ENCODE measurements at regions not wholly inside any gene's neighbourhood (a gene's known extent, or its start where the extent isn't known, plus 50 kb on each side); places are given as distances from the start of the nearest gene placed in this dataset.

DNA sequence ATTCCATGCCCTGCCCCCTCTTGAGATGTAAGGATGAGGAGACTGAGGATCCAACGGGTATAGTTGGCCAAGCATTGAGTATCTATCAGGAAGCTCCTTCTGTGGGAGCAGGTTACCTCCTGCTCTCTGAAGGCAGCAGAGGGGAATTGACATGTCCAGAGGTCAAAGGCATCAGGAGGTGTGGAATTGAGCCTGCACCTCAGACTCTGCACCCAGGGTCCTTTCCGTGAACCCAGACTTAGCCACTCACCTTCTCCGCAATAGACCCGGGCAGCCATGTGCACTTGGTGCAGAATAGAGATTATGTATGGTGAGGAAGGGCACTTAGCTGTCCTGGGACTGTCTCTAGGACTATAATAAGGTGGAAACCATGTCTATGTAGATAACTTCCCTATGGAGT lies 399.0 kb upstream of the TPM1 start:
- TF ChIP-seq, protein P1, sequence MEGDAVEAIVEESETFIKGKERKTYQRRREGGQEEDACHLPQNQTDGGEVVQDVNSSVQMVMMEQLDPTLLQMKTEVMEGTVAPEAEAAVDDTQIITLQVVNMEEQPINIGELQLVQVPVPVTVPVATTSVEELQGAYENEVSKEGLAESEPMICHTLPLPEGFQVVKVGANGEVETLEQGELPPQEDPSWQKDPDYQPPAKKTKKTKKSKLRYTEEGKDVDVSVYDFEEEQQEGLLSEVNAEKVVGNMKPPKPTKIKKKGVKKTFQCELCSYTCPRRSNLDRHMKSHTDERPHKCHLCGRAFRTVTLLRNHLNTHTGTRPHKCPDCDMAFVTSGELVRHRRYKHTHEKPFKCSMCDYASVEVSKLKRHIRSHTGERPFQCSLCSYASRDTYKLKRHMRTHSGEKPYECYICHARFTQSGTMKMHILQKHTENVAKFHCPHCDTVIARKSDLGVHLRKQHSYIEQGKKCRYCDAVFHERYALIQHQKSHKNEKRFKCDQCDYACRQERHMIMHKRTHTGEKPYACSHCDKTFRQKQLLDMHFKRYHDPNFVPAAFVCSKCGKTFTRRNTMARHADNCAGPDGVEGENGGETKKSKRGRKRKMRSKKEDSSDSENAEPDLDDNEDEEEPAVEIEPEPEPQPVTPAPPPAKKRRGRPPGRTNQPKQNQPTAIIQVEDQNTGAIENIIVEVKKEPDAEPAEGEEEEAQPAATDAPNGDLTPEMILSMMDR (IDR thresholded peaks at IDR 0.05): no peak
- TF ChIP-seq POLR2AphosphoS5 (IDR thresholded peaks at IDR 0.05; ENCODE audit: insufficient read depth in 1 of 2, low read depth in 1 of 2): no peak
